Ovary (tissue), 7 donors: ENCODE measurements at regions not wholly inside any gene's neighbourhood (a gene's known extent, or its start where the extent isn't known, plus 50 kb on each side); places are given as distances from the start of the nearest gene placed in this dataset.

ENCODE experiments used
- DNase-seq, 5 donors: peaks; one replicate each; pipeline ENCODE4 v3.0.0-alpha.2; 2019 to 2020
- H3K27ac ChIP-seq, 2 donors: fragments of 200-600 bp; one replicate each; pipeline versions ENCODE4 v1.5.1 to v1.8.0; 2019 to 2022
- H3K27me3 ChIP-seq: fragments of 200-600 bp; one replicate; pipeline ENCODE4 v1.8.0; 2022
- H3K36me3 ChIP-seq: fragments of 200-600 bp; sonication (generic); one replicate; pipeline ENCODE4 v1.5.1; 2019
- H3K4me1 ChIP-seq: one replicate; pipeline ENCODE4 v1.8.1; 2013; ENCODE audit warnings: mild to moderate bottlenecking, moderate library complexity; ENCODE audit not compliant: insufficient read depth
- H3K4me3 ChIP-seq: fragments of 200-600 bp; sonication (generic); one replicate; pipeline ENCODE4 v1.5.1; 2017
- H3K9me3 ChIP-seq, 2 donors: fragments of 200-600 bp in 1 of 2; sonication (generic) in 1 of 2; one replicate each; pipeline versions ENCODE4 v1.5.1 to v1.8.1; 2013 to 2019; ENCODE audit warnings: mild to moderate bottlenecking in 1 of 2, moderate library complexity in 1 of 2
- CTCF ChIP-seq, 3 donors: fragments of 450-650 bp in 2 of 3; fragments of 200-600 bp in 1 of 3; IDR thresholded peaks; one replicate each; pipeline versions ENCODE4 v1.5.1 to v1.8.0; 2016 to 2022; ENCODE audit warnings: antibody characterized with exemption in 3 of 3, mild to moderate bottlenecking in 1 of 3
- EP300 ChIP-seq: sonication (generic); formaldehyde crosslinking; IDR thresholded peaks from one replicate; pipeline ENCODE4 v1.6.1; 2017; ENCODE audit warnings: antibody characterized with exemption
- POLR2A ChIP-seq: fragments of 450-650 bp; IDR thresholded peaks from one replicate; pipeline ENCODE4 v1.6.1; 2017; ENCODE audit warnings: antibody characterized with exemption, mild to moderate bottlenecking, moderate library complexity
- WGBS, 3 donors: extraction: QIAGEN DNeasy Blood & Tissue Kit in 1 of 3; methylation state at CpG; one replicate each; pipeline versions ENCODE4 v1.1.5 to v1.1.7; 2013 to 2017; 5-methylcytosine and 5-hydroxymethylcytosine counted together
- intact Hi-C, 4 donors: fragments of 100-400 bp; cut with DNase I; formaldehyde crosslinking; loops; one replicate each; pipeline versions ENCODE4 v1.11.0 to v1.15.1; 2022 to 2023
- donor health status: DM: no; HTN: no; CAD: no; lungs with moderate emphysema.
- donor health status: DM: no; HTN: no; CAD: no.
- donor health status: Bipolar disorder and iron deficiency.
- donor health status: DM: no; HTN: no; CAD: no.
- donor health status: DM: yes; HTN: yes; CAD: no.

- Histone ChIP-seq H3K4me3 (no peak overlapping the region), H3K27me3 (no peaks in the 10 kb centered on the region), H3K27ac (no peak overlapping the region), H3K9me3 (no peaks in the 10 kb centered on the region), H3K36me3 (no peaks in the 10 kb centered on the region), H3K4me1 (no peaks in the 10 kb centered on the region)
- WGBS, 3 donors = 60 to 62% (median 61%) methylated on average over 5 of the region's 5 CpGs
- intact Hi-C loops = no loop called here
- no peak for TF ChIP-seq CTCF (IDR thresholded peaks at IDR 0.05)
- TF ChIP-seq EP300 = no peak
- TF ChIP-seq POLR2A = no peak
- DNase-seq = no peak
Observed at GRCh38 chrX:65926095-65927019, 113.5 kb downstream of the VSIG4 start.

DNA sequence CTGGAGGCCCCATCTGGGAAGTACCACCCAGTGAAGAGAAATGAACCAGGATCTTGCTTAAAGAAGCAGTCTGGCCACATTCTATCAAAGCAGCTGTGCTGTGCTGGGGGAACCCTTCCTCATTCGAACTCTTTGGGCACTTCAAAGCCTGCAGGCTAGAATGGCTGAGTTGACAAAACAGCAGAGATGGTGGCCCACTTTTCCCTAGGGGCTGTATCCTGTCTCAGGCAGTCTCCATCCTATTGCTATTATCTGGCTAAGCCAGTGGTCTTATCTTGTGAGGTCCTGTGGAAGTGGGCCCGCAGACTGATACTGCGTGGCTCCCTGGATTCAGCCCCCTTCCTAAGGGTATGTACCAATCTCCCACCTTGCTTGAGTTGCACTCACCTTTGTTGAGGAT, 114.3 kb downstream of the VSIG4 start:
- WGBS, 3 donors = 72 to 80% (median 73%) methylated on average over 3 of the region's 3 CpGs
- Histone ChIP-seq H3K27ac (no peak overlapping the region), H3K9me3 (no peaks in the 10 kb centered on the region), H3K4me3 (no peak overlapping the region), H3K36me3 (no peaks in the 10 kb centered on the region), H3K27me3 (no peaks in the 10 kb centered on the region), H3K4me1 (no peaks in the 10 kb centered on the region)
- TF ChIP-seq CTCF (IDR thresholded peaks at IDR 0.05) = no peak
- TF ChIP-seq POLR2A = no peak
- TF ChIP-seq EP300 = no peak
- DNase-seq = no peak
- intact Hi-C loops = no loop called here

DNA sequence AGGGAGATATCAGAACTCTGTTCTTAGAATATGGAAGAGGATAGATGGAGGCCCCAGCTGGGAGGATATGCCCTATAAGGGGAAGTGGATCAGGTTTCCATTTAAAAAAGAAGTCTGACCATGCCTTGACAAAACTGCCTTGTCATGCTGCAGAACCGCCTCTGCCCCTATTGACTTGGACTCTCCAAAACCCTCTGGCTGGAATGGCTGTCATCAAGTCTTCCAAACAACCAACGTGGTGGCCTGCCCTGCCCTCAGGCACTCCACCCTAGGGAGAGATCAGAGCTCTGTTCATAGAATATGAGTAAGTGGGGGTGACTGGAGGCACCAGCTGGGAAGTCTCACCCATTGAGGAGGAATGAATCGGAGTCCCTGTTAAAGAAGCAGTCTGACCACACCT, 114.9 kb downstream of the VSIG4 start:
- WGBS, 3 donors = 57 to 64% (median 61%) methylated on average over 3 of the region's 3 CpGs
- Histone ChIP-seq H3K27ac (no peak overlapping the region), H3K27me3 (no peaks in the 10 kb centered on the region), H3K9me3 (no peaks in the 10 kb centered on the region), H3K36me3 (no peaks in the 10 kb centered on the region), H3K4me1 (no peaks in the 10 kb centered on the region), H3K4me3 (no peak overlapping the region)
- TF ChIP-seq EP300 (no peak), POLR2A (no peak), CTCF (IDR thresholded peaks at IDR 0.05) (no peak)
- intact Hi-C loops = no loop called here
- no peak for DNase-seq

DNA sequence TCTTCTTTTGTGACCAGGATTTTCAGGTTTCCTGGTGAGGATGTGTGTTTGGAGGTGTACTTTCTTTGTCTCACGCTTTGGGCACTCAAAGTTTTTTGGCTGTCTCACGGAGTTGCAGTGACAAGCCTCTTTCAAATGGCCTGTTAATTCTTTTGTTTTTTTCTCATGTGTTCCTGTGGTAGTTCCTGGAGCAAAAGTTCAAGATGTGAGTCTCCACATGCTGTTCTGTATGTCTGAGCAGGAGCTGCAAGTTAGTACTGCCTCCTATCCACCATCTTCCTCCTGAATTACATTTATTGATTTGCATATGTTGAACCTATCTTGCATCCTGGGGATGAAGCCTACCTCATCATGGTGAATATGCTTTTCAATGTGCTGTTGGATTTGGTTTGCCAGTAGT, 118.5 kb downstream of the VSIG4 start:
- no peak overlapping the region for H3K4me3 ChIP-seq
- H3K27me3 ChIP-seq = no peaks in the 10 kb centered on the region
- H3K36me3 ChIP-seq = no peaks in the 10 kb centered on the region
- no peak overlapping the region for H3K27ac ChIP-seq
- no peaks in the 10 kb centered on the region for H3K4me1 ChIP-seq
- intact Hi-C loops = no loop called here
- TF ChIP-seq EP300 (no peak), POLR2A (no peak), CTCF (IDR thresholded peaks at IDR 0.05) (no peak)
- 38 to 43% (median 41%) methylated on average over 2 of the region's 2 CpGs for WGBS, 3 donors
- no peaks in the 10 kb centered on the region for H3K9me3 ChIP-seq
- no peak for DNase-seq
